IMR-90 (cell line): ENCODE measurements at regions not wholly inside any gene's neighbourhood (a gene's known extent, or its start where the extent isn't known, plus 50 kb on each side); places are given as distances from the start of the nearest gene placed in this dataset.

Experiments used
- ATAC-seq: fragments of 200-7000 bp; cut with Tn5 transposase; 2 replicates; pipeline ENCODE4 v1.9.1; 2020; ENCODE audit warnings: low read depth, mild to moderate bottlenecking, moderate library complexity
- BruUV-seq: library from RNA; stranded (reverse); fragments of 400-500 nt; replicated peaks from 2 replicates; lab custom pipeline; 2021; lab: Mats Ljungman, UMichigan
- CTCF ChIA-PET: fragments of 300-600 bp; formaldehyde crosslinking; extraction: SDS; loops from one replicate; lab custom pipeline; 2021; ENCODE audit warnings: antibody characterized with exemption; lab: Yijun Ruan, JAX
- POLR2A ChIA-PET: fragments of 300-600 bp; sonication (Branson Sonifier 250); formaldehyde crosslinking; loops from one replicate; lab custom pipeline; 2022; ENCODE audit warnings: antibody characterized with exemption; ENCODE audit not compliant: unreplicated experiment; lab: Charles Lee
- DNase-seq: peaks from one replicate; pipeline ENCODE4 v3.0.0; 2013
- H2AFZ ChIP-seq: replicated peaks from 2 replicates; pipeline ENCODE3; 2013; ENCODE audit warnings: low read length, mild to moderate bottlenecking; ENCODE audit not compliant: poor library complexity
- H2AK5ac ChIP-seq: 2 replicates; pipeline ENCODE4 v1.6.1; 2013; ENCODE audit warnings: low read depth, low read length, inconsistent platforms
- H2AK9ac ChIP-seq: replicated peaks from 2 replicates; pipeline ENCODE3; 2013; ENCODE audit warnings: mild to moderate bottlenecking, low read depth, low read length, moderate library complexity; ENCODE audit not compliant: poor library complexity
- H2BK120ac ChIP-seq: 2 replicates; pipeline ENCODE4 v1.6.1; 2013; ENCODE audit warnings: low read depth, low read length, inconsistent platforms
- H2BK15ac ChIP-seq: 3 replicates; pipeline ENCODE4 v1.6.1; 2013; ENCODE audit warnings: low read depth, low read length, inconsistent platforms
- H2BK20ac ChIP-seq: 2 replicates; pipeline ENCODE4 v1.6.1; 2013; ENCODE audit warnings: low read depth, mild to moderate bottlenecking, inconsistent platforms, low read length, moderate library complexity
- H2BK5ac ChIP-seq: 2 replicates; pipeline ENCODE4 v1.6.1; 2013; ENCODE audit warnings: mild to moderate bottlenecking, low read depth, low read length, inconsistent platforms; ENCODE audit not compliant: poor library complexity, severe bottlenecking
- H3K14ac ChIP-seq: replicated peaks from 2 replicates; pipeline ENCODE4 v1.6.1; 2013; ENCODE audit warnings: low read depth, low read length, inconsistent platforms
- H3K18ac ChIP-seq: 2 replicates; pipeline ENCODE4 v1.6.1; 2013; ENCODE audit warnings: low read depth, low read length, control low read depth
- H3K23ac ChIP-seq: 2 replicates; pipeline ENCODE4 v1.6.1; 2013; ENCODE audit warnings: low read depth, low read length, inconsistent platforms
- H3K27ac ChIP-seq: 2 replicates; pipeline ENCODE4 v1.5.1; 2013; ENCODE audit warnings: mild to moderate bottlenecking, control low read depth, low read length; ENCODE audit not compliant: insufficient read depth
- H3K27me3 ChIP-seq: 2 replicates; pipeline ENCODE4 v1.6.1; 2013; ENCODE audit warnings: low read length; ENCODE audit not compliant: control insufficient read depth, insufficient read depth
- H3K36me3 ChIP-seq: 2 replicates; pipeline ENCODE4 v1.6.1; 2013; ENCODE audit warnings: low read length, mixed read lengths; ENCODE audit not compliant: control insufficient read depth, insufficient read depth
- H3K4ac ChIP-seq: 2 replicates; pipeline ENCODE4 v1.6.1; 2013; ENCODE audit warnings: low read depth, low read length, inconsistent platforms
- H3K4me1 ChIP-seq: 2 replicates; pipeline ENCODE4 v1.6.1; 2013; ENCODE audit warnings: low read length, mixed read lengths; ENCODE audit not compliant: control insufficient read depth, insufficient read depth
- H3K4me2 ChIP-seq: 2 replicates; pipeline ENCODE4 v1.6.1; 2013; ENCODE audit warnings: low read depth, mild to moderate bottlenecking, control low read depth, low read length, moderate library complexity
- H3K4me3 ChIP-seq: 2 replicates; pipeline ENCODE4 v1.5.1; 2013; ENCODE audit warnings: low read depth, mild to moderate bottlenecking, control low read depth, low read length, moderate library complexity; ENCODE audit not compliant: insufficient read depth
- H3K56ac ChIP-seq: 2 replicates; pipeline ENCODE4 v1.6.1; 2013; ENCODE audit warnings: low read length, inconsistent platforms; ENCODE audit not compliant: insufficient read depth; ENCODE audit errors: extremely low read depth
- H3K79me1 ChIP-seq, 2 experiments: 2 replicates each; pipeline ENCODE4 v1.6.1; 2013; ENCODE audit warnings: low read length in 2 of 2, inconsistent platforms in 1 of 2, low read depth in 1 of 2
- H3K9ac ChIP-seq: 2 replicates; pipeline ENCODE4 v1.6.1; 2013; ENCODE audit warnings: low read depth, low read length, control low read depth
- H3K9me1 ChIP-seq: 2 replicates; pipeline ENCODE4 v1.6.1; 2013; ENCODE audit warnings: low read length, inconsistent platforms; ENCODE audit not compliant: insufficient read depth
- H3K9me3 ChIP-seq: 2 replicates; pipeline ENCODE4 v1.6.1; 2013; ENCODE audit warnings: low read length; ENCODE audit not compliant: control insufficient read depth, insufficient read depth
- H4K20me1 ChIP-seq: 2 replicates; pipeline ENCODE4 v1.6.1; 2013; ENCODE audit warnings: low read length, inconsistent platforms; ENCODE audit not compliant: insufficient read depth
- H4K5ac ChIP-seq: 2 replicates; pipeline ENCODE4 v1.6.1; 2013; ENCODE audit warnings: mild to moderate bottlenecking, low read depth, low read length, control low read depth
- H4K8ac ChIP-seq, 2 experiments: 2 replicates each; pipeline ENCODE4 v1.6.1; 2013; ENCODE audit warnings: low read depth in 2 of 2, low read length in 2 of 2, control low read depth in 1 of 2, inconsistent platforms in 1 of 2
- H4K91ac ChIP-seq: 2 replicates; pipeline ENCODE4 v1.6.1; 2013; ENCODE audit warnings: low read depth, low read length, inconsistent platforms; ENCODE audit not compliant: insufficient read depth
- CEBPB ChIP-seq: IDR thresholded peaks from 2 replicates; pipeline ENCODE4 v1.6.1; 2012; ENCODE audit warnings: low read depth, low read length, improper control_type of control experiment
- CHD1 ChIP-seq: IDR thresholded peaks from 2 replicates; pipeline ENCODE4 v1.6.1; 2012; ENCODE audit warnings: low read depth, low read length, improper control_type of control experiment
- MAFK ChIP-seq: IDR thresholded peaks from 2 replicates; pipeline ENCODE4 v1.6.1; 2012; ENCODE audit warnings: low read depth, low read length, improper control_type of control experiment
- MAZ ChIP-seq: IDR thresholded peaks from 2 replicates; pipeline ENCODE4 v1.6.1; 2012; ENCODE audit warnings: low read depth, mild to moderate bottlenecking, low read length, improper control_type of control experiment, moderate library complexity, borderline replicate concordance
- MXI1 ChIP-seq: IDR thresholded peaks from 2 replicates; pipeline ENCODE4 v1.6.1; 2012; ENCODE audit warnings: low read depth, mild to moderate bottlenecking, low read length, moderate library complexity, borderline replicate concordance
- NFE2L2 ChIP-seq: fragments of 150-350 bp; IDR thresholded peaks from 2 replicates; pipeline ENCODE4 v1.6.1; 2016; ENCODE audit warnings: low read depth, mild to moderate bottlenecking, low read length
- WGBS, 2 experiments: methylation state at CpG; one replicate each; pipeline versions ENCODE4 v1.1.5 to v1.1.7; 2013; ENCODE audit warnings: missing lambda C conversion rate in 2 of 2; ENCODE audit not compliant: insufficient read length in 1 of 2; ENCODE audit errors: extremely low coverage in 2 of 2; 5-methylcytosine and 5-hydroxymethylcytosine counted together
- dilution Hi-C: fragments of 300-500 bp; cut with HindIII; formaldehyde crosslinking; loops from one replicate; pipeline ENCODE4 v1.14.3; 2018; ENCODE audit warnings: low sequenced_read_pairs; ENCODE audit not compliant: unreplicated experiment
- in situ Hi-C: fragments of 300-500 bp; cut with MboI; formaldehyde crosslinking; loops from 3 replicates; pipeline ENCODE4 v1.14.3; 2019; ENCODE audit warnings: low sequenced_read_pairs, inconsistent platforms, mixed read lengths
- intact Hi-C: fragments of 100-400 bp; cut with micrococcal nuclease; formaldehyde crosslinking; loops from 2 replicates; pipeline ENCODE4 v1.10.0; 2022
- TF ChIP-seq, protein P1 (sequence below): conservative IDR thresholded peaks from 2 replicates; pipeline ENCODE4 v1.5.1; 2012; ENCODE audit warnings: mild to moderate bottlenecking, low read depth, low read length, improper control_type of control experiment

DNA sequence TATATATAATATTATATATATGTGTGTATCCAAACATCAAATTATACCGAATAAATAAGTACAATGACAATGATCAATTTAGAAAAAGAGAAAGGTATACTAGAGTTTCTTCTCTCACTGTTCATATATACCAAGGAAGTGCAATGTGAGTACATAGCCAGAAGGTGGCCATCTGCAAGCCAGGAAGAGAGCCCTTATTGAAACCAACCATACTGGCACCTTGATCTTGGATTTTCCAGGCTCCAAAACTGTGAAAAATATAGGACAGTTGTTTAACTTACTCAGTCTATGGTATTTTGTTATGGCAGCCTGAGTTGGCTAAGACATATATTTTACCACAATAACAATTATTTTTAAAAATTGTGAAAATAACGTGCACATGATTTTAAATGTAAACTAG lies 1490.2 kb upstream of the SLC39A10 start:
- H3K27ac ChIP-seq, result no peak overlapping the region
- H3K23ac ChIP-seq, result no peak overlapping the region
- no peak overlapping the region for H2BK20ac ChIP-seq
- H3K4ac ChIP-seq, result no peak overlapping the region
- ChIA-PET CTCF (no interaction called here), POLR2A (no interaction called here)
- no peaks in the 10 kb centered on the region for H3K36me3 ChIP-seq
- H4K5ac ChIP-seq, result no peak overlapping the region
- BruUV-seq, result no TSS peak
- H2AFZ ChIP-seq, result no peak overlapping the region
- H2BK120ac ChIP-seq, result no peak overlapping the region
- H3K9ac ChIP-seq, result no peak overlapping the region
- H4K91ac ChIP-seq, result no peak overlapping the region
- H3K9me1 ChIP-seq, result no peaks in the 10 kb centered on the region
- H3K4me1 ChIP-seq, result no peaks in the 10 kb centered on the region
- no peak overlapping the region for H2AK5ac ChIP-seq
- H3K14ac ChIP-seq, result no peak overlapping the region
- H4K8ac ChIP-seq, result no peak overlapping the region
- no peaks in the 10 kb centered on the region for H3K27me3 ChIP-seq
- H2AK9ac ChIP-seq, result no peak overlapping the region
- no peaks in the 10 kb centered on the region for H3K79me1 ChIP-seq
- dilution Hi-C loops (no loop called here), in situ Hi-C loops (no loop called here), intact Hi-C loops (no loop called here)
- H4K20me1 ChIP-seq, result no peaks in the 10 kb centered on the region
- ATAC-seq (no peak), DNase-seq (no peak)
- no peak for TF ChIP-seq NFE2L2
- TF ChIP-seq CHD1, result no peak
- TF ChIP-seq, protein P1, sequence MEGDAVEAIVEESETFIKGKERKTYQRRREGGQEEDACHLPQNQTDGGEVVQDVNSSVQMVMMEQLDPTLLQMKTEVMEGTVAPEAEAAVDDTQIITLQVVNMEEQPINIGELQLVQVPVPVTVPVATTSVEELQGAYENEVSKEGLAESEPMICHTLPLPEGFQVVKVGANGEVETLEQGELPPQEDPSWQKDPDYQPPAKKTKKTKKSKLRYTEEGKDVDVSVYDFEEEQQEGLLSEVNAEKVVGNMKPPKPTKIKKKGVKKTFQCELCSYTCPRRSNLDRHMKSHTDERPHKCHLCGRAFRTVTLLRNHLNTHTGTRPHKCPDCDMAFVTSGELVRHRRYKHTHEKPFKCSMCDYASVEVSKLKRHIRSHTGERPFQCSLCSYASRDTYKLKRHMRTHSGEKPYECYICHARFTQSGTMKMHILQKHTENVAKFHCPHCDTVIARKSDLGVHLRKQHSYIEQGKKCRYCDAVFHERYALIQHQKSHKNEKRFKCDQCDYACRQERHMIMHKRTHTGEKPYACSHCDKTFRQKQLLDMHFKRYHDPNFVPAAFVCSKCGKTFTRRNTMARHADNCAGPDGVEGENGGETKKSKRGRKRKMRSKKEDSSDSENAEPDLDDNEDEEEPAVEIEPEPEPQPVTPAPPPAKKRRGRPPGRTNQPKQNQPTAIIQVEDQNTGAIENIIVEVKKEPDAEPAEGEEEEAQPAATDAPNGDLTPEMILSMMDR, result 0 out of 2 replicates have a peak, but pooled peaks have one; percentile 25
- TF ChIP-seq MXI1, result no peak
- no peak for TF ChIP-seq MAFK
- no peak for TF ChIP-seq MAZ
- no peak for TF ChIP-seq CEBPB
- no peak overlapping the region for H3K18ac ChIP-seq
- no peak overlapping the region for H3K4me3 ChIP-seq
- no CpG with 5 or more reads among the region's 2 CpGs for WGBS, 2 experiments
- no peak overlapping the region for H2BK15ac ChIP-seq
- no peak overlapping the region for H3K56ac ChIP-seq
- H3K9me3 ChIP-seq, result peaks cover 3% of the 10 kb centered on the region; the same call in 1 of the 2 replicates
- H3K4me2 ChIP-seq, result no peak overlapping the region
- H2BK5ac ChIP-seq, result no peak overlapping the region
